ENCODE measurements at regions not wholly inside any gene's neighbourhood (a gene's known extent, or its start where the extent isn't known, plus 50 kb on each side); places are given as distances from the start of the nearest gene placed in this dataset.
"Not testable (repeated sequence)": the region's sequence is repeated elsewhere in the genome, so short reads cannot be mapped to it uniquely, and the experiment has no call there.

GRCh38 chr2:184091456-184091855, 506.9 kb upstream of the ZNF804A start:
- peaks cover 2% of the 10 kb centered on the region for H3K9me3 Mint-ChIP-seq
- no peaks in the 10 kb centered on the region for H3K4me1 Mint-ChIP-seq
- no peaks in the 10 kb centered on the region for H3K36me3 Mint-ChIP-seq (ENCODE audit: low read depth)
- H3K4me3 Mint-ChIP-seq, result no peak overlapping the region
- H3K27me3 Mint-ChIP-seq, result no peaks in the 10 kb centered on the region
- ChIA-PET POLR2A (no interaction called here), CTCF (no interaction called here)
- no peak for DNase-seq
- H3K27ac Mint-ChIP-seq, result no peak overlapping the region

GRCh38 chr2:184113696-184114403, 484.5 kb upstream of the ZNF804A start:
- no peak for DNase-seq
- Mint-ChIP-seq H3K36me3 (ENCODE audit: low read depth) (no peaks in the 10 kb centered on the region), H3K4me1 (no peaks in the 10 kb centered on the region), H3K4me3 (no peak overlapping the region), H3K9me3 (no peaks in the 10 kb centered on the region), H3K27ac (no peak overlapping the region), H3K27me3 (no peaks in the 10 kb centered on the region)
- ChIA-PET POLR2A (no interaction called here), CTCF (no interaction called here)

GRCh38 chr2:184114439-184114838, 483.9 kb upstream of the ZNF804A start:
- no peak overlapping the region for H3K27ac Mint-ChIP-seq
- no peaks in the 10 kb centered on the region for H3K4me1 Mint-ChIP-seq
- H3K27me3 Mint-ChIP-seq, result no peaks in the 10 kb centered on the region
- no peaks in the 10 kb centered on the region for H3K36me3 Mint-ChIP-seq (ENCODE audit: low read depth)
- ChIA-PET CTCF (no interaction called here), POLR2A (no interaction called here)
- no peak for DNase-seq
- no peaks in the 10 kb centered on the region for H3K9me3 Mint-ChIP-seq
- H3K4me3 Mint-ChIP-seq, result no peak overlapping the region

GRCh38 chr2:184119989-184120800, 478.1 kb upstream of the ZNF804A start:
- Mint-ChIP-seq H3K9me3 (no peaks in the 10 kb centered on the region), H3K36me3 (ENCODE audit: low read depth) (no peaks in the 10 kb centered on the region), H3K4me3 (no peak overlapping the region), H3K4me1 (no peaks in the 10 kb centered on the region), H3K27ac (no peak overlapping the region), H3K27me3 (no peaks in the 10 kb centered on the region)
- DNase-seq, result no peak
- CTCF ChIA-PET, result no interaction called here
- POLR2A ChIA-PET, result no interaction called here

GRCh38 chr2:184125867-184126266, 472.5 kb upstream of the ZNF804A start:
- POLR2A ChIA-PET, result no interaction called here
- CTCF ChIA-PET, result no interaction called here
- H3K9me3 Mint-ChIP-seq, result no peaks in the 10 kb centered on the region

GRCh38 chr2:184129073-184129472, 469.3 kb upstream of the ZNF804A start:
- no peak for DNase-seq
- Mint-ChIP-seq H3K4me1 (no peaks in the 10 kb centered on the region), H3K36me3 (ENCODE audit: low read depth) (no peaks in the 10 kb centered on the region), H3K27me3 (no peaks in the 10 kb centered on the region), H3K27ac (no peak overlapping the region), H3K4me3 (no peak overlapping the region), H3K9me3 (peaks cover 2% of the 10 kb centered on the region)
- ChIA-PET POLR2A (no interaction called here), CTCF (no interaction called here)

More at GRCh38 chr2:184125867-184126266, 472.5 kb upstream of the ZNF804A start:
- no peaks in the 10 kb centered on the region for H3K4me1 Mint-ChIP-seq
- no peak overlapping the region for H3K4me3 Mint-ChIP-seq
- no peaks in the 10 kb centered on the region for H3K27me3 Mint-ChIP-seq
- no peak overlapping the region for H3K27ac Mint-ChIP-seq
- H3K36me3 Mint-ChIP-seq (ENCODE audit: low read depth), result no peaks in the 10 kb centered on the region
- DNase-seq, result no peak

- ChIA-PET CTCF (no interaction called here), POLR2A (no interaction called here)
- Mint-ChIP-seq H3K4me1 (no peaks in the 10 kb centered on the region), H3K27me3 (no peaks in the 10 kb centered on the region), H3K36me3 (ENCODE audit: low read depth) (no peaks in the 10 kb centered on the region), H3K4me3 (no peak overlapping the region), H3K27ac (no peak overlapping the region), H3K9me3 (peaks cover 8% of the 10 kb centered on the region)
- no peak for DNase-seq
Observed at GRCh38 chr2:184137955-184138354, 460.4 kb upstream of the ZNF804A start.

- Mint-ChIP-seq H3K4me3 (no peak overlapping the region), H3K9me3 (peaks cover 3% of the 10 kb centered on the region), H3K4me1 (no peaks in the 10 kb centered on the region), H3K36me3 (ENCODE audit: low read depth) (no peaks in the 10 kb centered on the region), H3K27ac (no peak overlapping the region), H3K27me3 (no peaks in the 10 kb centered on the region)
- ChIA-PET CTCF (no interaction called here), POLR2A (no interaction called here)
- no peak for DNase-seq
Observed at GRCh38 chr2:184141866-184142265, 456.5 kb upstream of the ZNF804A start.

- Mint-ChIP-seq H3K4me1 (no peaks in the 10 kb centered on the region), H3K36me3 (ENCODE audit: low read depth) (no peaks in the 10 kb centered on the region), H3K4me3 (no peak overlapping the region), H3K27ac (no peak overlapping the region), H3K27me3 (no peaks in the 10 kb centered on the region), H3K9me3 (peaks cover 18% of the 10 kb centered on the region)
- CTCF ChIA-PET, result no interaction called here
- POLR2A ChIA-PET, result no interaction called here
- DNase-seq, result no peak
Observed at GRCh38 chr2:184154438-184154837, 443.9 kb upstream of the ZNF804A start.

GRCh38 chr2:184155791-184156190, 442.5 kb upstream of the ZNF804A start:
- ChIA-PET CTCF (no interaction called here), POLR2A (no interaction called here)
- Mint-ChIP-seq H3K27me3 (no peaks in the 10 kb centered on the region), H3K4me1 (no peaks in the 10 kb centered on the region), H3K4me3 (no peak overlapping the region), H3K36me3 (ENCODE audit: low read depth) (no peaks in the 10 kb centered on the region), H3K9me3 (peaks cover 10% of the 10 kb centered on the region), H3K27ac (no peak overlapping the region)
- DNase-seq, result no peak

- POLR2A ChIA-PET, result no interaction called here
- no peaks in the 10 kb centered on the region for H3K4me1 Mint-ChIP-seq
- CTCF ChIA-PET, result no interaction called here
- no peak overlapping the region for H3K27ac Mint-ChIP-seq
- H3K36me3 Mint-ChIP-seq (ENCODE audit: low read depth), result no peaks in the 10 kb centered on the region
- H3K27me3 Mint-ChIP-seq, result no peaks in the 10 kb centered on the region
- no peak overlapping the region for H3K4me3 Mint-ChIP-seq
- no peak for DNase-seq
- peaks cover 6% of the 10 kb centered on the region for H3K9me3 Mint-ChIP-seq
Observed at GRCh38 chr2:184157141-184157540, 441.2 kb upstream of the ZNF804A start.

- Mint-ChIP-seq H3K27me3 (no peaks in the 10 kb centered on the region), H3K27ac (no peak overlapping the region)
- POLR2A ChIA-PET, result no interaction called here
Observed at GRCh38 chr2:184162426-184162825, 435.9 kb upstream of the ZNF804A start.

GRCh38 chr2:184168823-184169222, 429.5 kb upstream of the ZNF804A start:
- POLR2A ChIA-PET; H3K36me3 Mint-ChIP-seq (ENCODE audit: low read depth); CTCF ChIA-PET; H3K27me3 Mint-ChIP-seq; H3K4me3 Mint-ChIP-seq; DNase-seq; H3K27ac Mint-ChIP-seq; H3K4me1 Mint-ChIP-seq: not testable (repeated sequence)
- peaks cover 20% of the 10 kb centered on the region for H3K9me3 Mint-ChIP-seq

More at GRCh38 chr2:184162426-184162825, 435.9 kb upstream of the ZNF804A start:
- H3K4me1 Mint-ChIP-seq, result no peaks in the 10 kb centered on the region
- CTCF ChIA-PET, result no interaction called here
- DNase-seq, result no peak
- no peaks in the 10 kb centered on the region for H3K36me3 Mint-ChIP-seq (ENCODE audit: low read depth)
- H3K9me3 Mint-ChIP-seq, result peaks cover 9% of the 10 kb centered on the region
- H3K4me3 Mint-ChIP-seq, result no peak overlapping the region

GRCh38 chr2:184169366-184169765, 429.0 kb upstream of the ZNF804A start:
- DNase-seq, result no peak
- ChIA-PET POLR2A (no interaction called here), CTCF (no interaction called here)
- no peak overlapping the region for H3K4me3 Mint-ChIP-seq
- H3K9me3 Mint-ChIP-seq, result peaks cover 20% of the 10 kb centered on the region
- no peaks in the 10 kb centered on the region for H3K27me3 Mint-ChIP-seq
- no peaks in the 10 kb centered on the region for H3K36me3 Mint-ChIP-seq (ENCODE audit: low read depth)
- no peak overlapping the region for H3K27ac Mint-ChIP-seq
- H3K4me1 Mint-ChIP-seq, result no peaks in the 10 kb centered on the region
